Bronchial epithelial cell (primary cell): ENCODE measurements at regions not wholly inside any gene's neighbourhood (a gene's known extent, or its start where the extent isn't known, plus 50 kb on each side); places are given as distances from the start of the nearest gene placed in this dataset.
A peak's percentile ranks its signal among the peaks of the same experiment; 100 is the strongest.

Source experiments
- DNase-seq: peaks from one replicate; pipeline ENCODE4 v3.0.0-alpha.2; 2010; ENCODE audit warnings: low read depth
- FAIRE-seq: peaks from 2 replicates; lab custom pipeline; 2011; peaks lifted over from hg19 to GRCh38; lab: Jason Lieb, UNC
- H3K27me3 ChIP-seq: 2 replicates; pipeline ENCODE4 v1.5.1; 2011; ENCODE audit warnings: low read length; ENCODE audit not compliant: control insufficient read depth, insufficient read depth
- H3K36me3 ChIP-seq: 2 replicates; pipeline ENCODE4 v1.5.1; 2011; ENCODE audit warnings: low read length; ENCODE audit not compliant: control insufficient read depth, insufficient read depth
- H3K4me3 ChIP-seq: 2 replicates; pipeline ENCODE4 v1.5.1; 2011; ENCODE audit warnings: mild to moderate bottlenecking, low read depth, low read length, control low read depth
- CTCF ChIP-seq: IDR thresholded peaks from 2 replicates; pipeline ENCODE4 v1.5.1; 2011; ENCODE audit warnings: mild to moderate bottlenecking, moderate library complexity, low read length, control low read depth, inconsistent platforms; ENCODE audit not compliant: insufficient read depth, severe bottlenecking

- no peak for DNase-seq
- H3K27me3 ChIP-seq = peaks cover 2% of the 10 kb centered on the region
- no peak for TF ChIP-seq CTCF
- H3K36me3 ChIP-seq = no peaks in the 10 kb centered on the region
- no peak overlapping the region for H3K4me3 ChIP-seq
- FAIRE-seq = no peak
Measured at GRCh38 chr6:19375613-19376012, 461.6 kb upstream of the ID4 start.

- FAIRE-seq (no peak), DNase-seq (no peak)
- no peaks in the 10 kb centered on the region for H3K36me3 ChIP-seq
- no peak overlapping the region for H3K4me3 ChIP-seq
- peaks cover 2% of the 10 kb centered on the region for H3K27me3 ChIP-seq
- TF ChIP-seq CTCF = no peak
Measured at GRCh38 chr6:19377722-19378121, 459.4 kb upstream of the ID4 start.

DNA sequence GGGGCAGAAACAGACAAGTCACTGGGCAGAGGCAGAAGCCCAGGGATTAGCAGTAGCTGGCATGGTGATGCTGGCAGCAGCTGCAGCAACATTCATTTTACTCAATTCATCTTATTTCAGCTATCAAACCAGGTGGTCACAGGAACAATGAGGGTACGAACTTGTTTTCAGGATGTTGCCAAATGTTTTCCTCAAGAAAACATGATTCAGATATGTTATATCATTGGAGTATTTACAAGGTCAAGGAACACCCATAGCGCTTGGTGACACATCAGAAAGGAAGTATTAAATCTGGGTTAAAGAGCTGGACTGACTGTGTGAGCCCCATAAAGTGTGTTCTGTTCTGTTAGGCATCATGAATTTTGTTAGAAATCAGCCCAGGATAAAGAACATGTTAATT lies 456.9 kb upstream of the ID4 start:
- no peak for TF ChIP-seq CTCF
- DNase-seq = peak; percentile 75

GRCh38 chr6:19382676-19383075 lies 454.5 kb upstream of the ID4 start:
- Histone ChIP-seq H3K36me3 (no peaks in the 10 kb centered on the region), H3K4me3 (no peak overlapping the region), H3K27me3 (no peaks in the 10 kb centered on the region)
- TF ChIP-seq CTCF = no peak
- DNase-seq = no peak
- peak; percentile 28 for FAIRE-seq

More for the DNA sequence above, 456.9 kb upstream of the ID4 start:
- Histone ChIP-seq H3K27me3 (peaks cover under 1% of the 10 kb centered on the region), H3K36me3 (no peaks in the 10 kb centered on the region), H3K4me3 (no peak overlapping the region)
- FAIRE-seq = no peak

DNA sequence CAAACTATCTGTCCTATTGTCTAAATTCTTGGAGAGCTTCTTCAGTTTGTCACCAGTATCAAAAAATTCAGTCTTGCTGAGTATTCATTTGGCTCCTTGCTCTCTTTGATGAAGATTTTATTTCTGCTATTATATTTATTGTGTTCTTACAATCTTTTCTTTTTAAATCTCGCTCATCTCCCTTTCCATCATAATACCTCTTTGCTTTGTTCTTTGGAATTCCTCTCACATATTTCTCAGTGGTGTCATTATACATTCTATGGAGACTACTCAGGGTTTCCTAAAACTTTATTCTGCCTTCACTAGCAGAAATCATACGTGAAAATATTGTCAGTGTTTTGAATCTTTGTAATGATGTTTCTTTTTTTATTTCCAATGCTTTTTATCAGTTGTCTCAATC lies 445.2 kb upstream of the ID4 start:
- Histone ChIP-seq H3K36me3 (no peaks in the 10 kb centered on the region), H3K4me3 (no peak overlapping the region), H3K27me3 (no peaks in the 10 kb centered on the region)
- no peak for TF ChIP-seq CTCF
- FAIRE-seq (no peak), DNase-seq (no peak)

DNA sequence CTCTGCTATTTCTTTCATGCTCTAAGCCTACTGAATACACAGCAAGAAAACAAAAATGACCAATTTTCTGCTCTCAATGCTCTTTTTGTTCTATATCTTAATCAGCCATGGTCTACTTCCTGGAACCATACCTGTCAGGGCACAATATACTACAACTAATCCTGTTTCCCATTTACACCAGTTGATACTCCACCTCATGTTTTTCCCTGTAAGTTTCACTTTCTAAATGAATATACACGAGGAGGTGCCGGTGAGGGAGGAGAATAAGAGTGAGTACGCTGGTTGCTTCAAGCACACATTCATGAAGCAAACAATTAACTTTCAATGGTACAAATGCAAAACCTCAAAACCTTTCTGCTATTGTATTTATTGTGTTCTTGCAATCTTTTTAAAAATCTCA lies 443.1 kb upstream of the ID4 start:
- DNase-seq (no peak), FAIRE-seq (no peak)
- no peaks in the 10 kb centered on the region for H3K27me3 ChIP-seq
- H3K4me3 ChIP-seq = no peak overlapping the region
- no peaks in the 10 kb centered on the region for H3K36me3 ChIP-seq
- no peak for TF ChIP-seq CTCF
